H1 (cell line): ENCODE measurements at regions not wholly inside any gene's neighbourhood (a gene's known extent, or its start where the extent isn't known, plus 50 kb on each side); places are given as distances from the start of the nearest gene placed in this dataset.

ENCODE experiments used
- ASH2L ChIP-seq: fragments of 200-600, 300-600 bp; sonication (generic); IDR thresholded peaks from one replicate; pipeline ENCODE4 v1.7.1; 2017; ENCODE audit warnings: low read length
- GTF2F1 ChIP-seq: IDR thresholded peaks from 2 replicates; pipeline ENCODE4 v1.6.1; 2012; ENCODE audit warnings: low read depth, low read length, improper control_type of control experiment, borderline replicate concordance
- KDM4A ChIP-seq: IDR thresholded peaks from one replicate; pipeline ENCODE4 v1.7.1; 2012; ENCODE audit warnings: low read depth, mild to moderate bottlenecking, moderate library complexity, low read length, inconsistent platforms; ENCODE audit not compliant: severe bottlenecking
- SIN3A ChIP-seq, 2 experiments: IDR thresholded peaks in 1 of 2; conservative IDR thresholded peaks in 1 of 2; 2 replicates each; pipeline ENCODE4 v1.6.1; 2011 to 2012; ENCODE audit warnings: low read length in 2 of 2, improper control_type of control experiment in 1 of 2, low read depth in 1 of 2, mild to moderate bottlenecking in 1 of 2
- TCF12 ChIP-seq: IDR thresholded peaks from 2 replicates; pipeline ENCODE4 v1.6.1; 2011; ENCODE audit warnings: low read depth, mild to moderate bottlenecking, low read length
- USF2 ChIP-seq: IDR thresholded peaks from 2 replicates; pipeline ENCODE4 v1.6.1; 2011; ENCODE audit warnings: low read length, improper control_type of control experiment
- TF ChIP-seq, protein P1 (sequence below): IDR thresholded peaks from 2 replicates; pipeline ENCODE4 v1.6.1; 2011; ENCODE audit warnings: low read depth, mild to moderate bottlenecking, low read length; ENCODE audit not compliant: insufficient read depth

DNA sequence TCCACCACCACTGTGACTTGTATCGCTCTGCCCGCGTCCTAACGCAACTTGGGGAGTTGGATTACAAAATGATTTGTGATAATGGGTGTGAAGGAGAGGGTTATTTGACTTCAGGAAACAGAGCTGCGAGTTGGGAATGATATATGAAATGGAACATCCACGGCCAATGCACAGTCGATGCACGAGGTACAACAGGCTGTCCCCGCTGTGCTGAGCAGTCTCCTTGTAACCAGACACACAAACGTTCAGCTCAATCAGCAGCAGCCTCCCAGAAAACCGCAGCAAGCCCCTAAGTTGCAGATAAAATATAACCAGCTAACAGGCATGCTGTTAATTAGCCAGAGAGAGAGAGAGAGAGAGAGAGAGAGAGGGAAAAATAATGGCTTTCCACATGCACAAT, 332.7 kb upstream of the MGMT start (continued):
- no peak for TF ChIP-seq TCF12
- TF ChIP-seq GTF2F1 = no peak
- TF ChIP-seq KDM4A = no peak
- TF ChIP-seq, protein P1, sequence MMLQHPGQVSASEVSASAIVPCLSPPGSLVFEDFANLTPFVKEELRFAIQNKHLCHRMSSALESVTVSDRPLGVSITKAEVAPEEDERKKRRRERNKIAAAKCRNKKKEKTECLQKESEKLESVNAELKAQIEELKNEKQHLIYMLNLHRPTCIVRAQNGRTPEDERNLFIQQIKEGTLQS = no peak
- no peak for TF ChIP-seq SIN3A (conservative IDR thresholded peaks at IDR 0.05 in 1 of 2, IDR thresholded peaks at IDR 0.05 in 1 of 2; ENCODE audit: low read depth in 1 of 2, low read length in 2 of 2)
- TF ChIP-seq USF2 = no peak
- no peak for TF ChIP-seq ASH2L
